Fibroblast of the aortic adventitia (primary cell): ENCODE measurements at regions not wholly inside any gene's neighbourhood (a gene's known extent, or its start where the extent isn't known, plus 50 kb on each side); places are given as distances from the start of the nearest gene placed in this dataset.

Experiments used
- DNase-seq: peaks from one replicate; pipeline ENCODE4 v3.0.0-alpha.2; 2010; ENCODE audit warnings: low read depth
- H3K4me3 ChIP-seq: 2 replicates; pipeline ENCODE4 v1.5.1; 2011; ENCODE audit warnings: low read depth, mild to moderate bottlenecking, control low read depth, low read length, moderate library complexity
- CTCF ChIP-seq: IDR thresholded peaks from 2 replicates; pipeline ENCODE4 v1.5.1; 2011; ENCODE audit warnings: mild to moderate bottlenecking, low read length, control low read depth, inconsistent platforms; ENCODE audit not compliant: insufficient read depth

- DNase-seq: no peak
- H3K4me3 ChIP-seq: no peak overlapping the region
- no peak for TF ChIP-seq CTCF
Measured at GRCh38 chr5:104533498-104533897, 970.9 kb upstream of the NUDT12 start.

GRCh38 chr5:104526866-104527265 lies 964.3 kb upstream of the NUDT12 start:
- TF ChIP-seq CTCF: no peak
- DNase-seq: no peak
- H3K4me3 ChIP-seq: no peak overlapping the region

- TF ChIP-seq CTCF: no peak
- H3K4me3 ChIP-seq: no peak overlapping the region
- peak; percentile 47 for DNase-seq
Measured at GRCh38 chr5:104513640-104514072, 951.1 kb upstream of the NUDT12 start.

DNA sequence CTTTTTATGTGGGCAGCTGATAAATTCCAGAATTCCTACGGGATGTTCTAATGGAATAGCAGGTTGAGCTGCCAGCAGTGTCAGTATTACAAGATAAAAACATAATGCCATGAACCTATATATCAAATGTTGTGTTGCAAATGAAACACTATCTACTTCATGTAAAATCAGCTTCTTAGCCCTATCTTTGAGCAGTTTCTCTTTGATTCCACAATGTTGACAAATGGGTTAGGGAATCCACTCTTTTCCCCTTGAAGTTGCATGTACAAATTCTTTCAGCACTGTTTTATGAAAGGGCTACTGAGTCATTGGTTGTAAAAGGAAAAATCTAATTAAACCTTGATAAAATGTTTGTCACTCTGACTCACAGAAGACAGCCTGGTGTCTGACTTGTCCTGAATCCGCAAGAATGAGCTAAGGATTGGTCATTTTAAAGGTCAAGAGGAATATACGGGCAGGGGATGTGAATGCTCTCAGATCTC lies 950.6 kb upstream of the NUDT12 start:
- H3K4me3 ChIP-seq: no peak overlapping the region
- peak; percentile 57 for DNase-seq
- TF ChIP-seq CTCF: no peak

DNA sequence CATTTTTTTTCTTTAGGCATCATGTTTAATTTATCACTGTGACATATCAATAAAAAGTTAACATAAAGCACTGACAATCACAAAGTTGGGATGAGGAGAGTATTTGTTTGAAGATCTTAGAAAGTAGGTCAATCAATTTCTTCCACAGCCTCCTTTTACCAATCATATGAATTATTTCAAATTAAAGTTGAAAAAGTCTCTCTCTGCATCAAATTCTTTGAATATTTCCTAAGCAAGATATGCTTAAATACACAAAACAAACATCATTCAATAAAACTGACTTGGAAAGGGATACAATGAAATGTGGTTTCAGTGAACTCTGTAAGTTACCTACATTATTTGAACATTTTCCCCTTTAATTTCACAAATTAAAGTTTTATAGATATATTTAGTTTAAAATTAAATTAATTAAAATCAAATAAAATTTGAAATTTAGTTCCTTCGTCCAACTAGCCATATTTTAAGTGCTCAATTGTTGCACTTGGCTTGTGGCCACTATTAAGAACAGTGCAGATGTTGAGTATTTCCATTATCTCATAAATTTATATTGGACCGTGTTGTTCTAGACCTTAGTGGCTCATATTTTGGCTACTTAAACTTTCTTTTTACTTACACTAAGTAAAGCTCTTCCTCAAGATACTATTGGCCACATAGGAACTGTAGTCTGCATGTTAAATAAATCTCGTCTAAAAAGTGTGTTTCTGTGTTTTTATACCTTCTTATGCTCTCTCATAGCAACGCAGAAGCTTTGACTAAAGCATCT lies 949.7 kb upstream of the NUDT12 start:
- DNase-seq: peak; percentile 23
- no peak overlapping the region for H3K4me3 ChIP-seq
- TF ChIP-seq CTCF: no peak

DNA sequence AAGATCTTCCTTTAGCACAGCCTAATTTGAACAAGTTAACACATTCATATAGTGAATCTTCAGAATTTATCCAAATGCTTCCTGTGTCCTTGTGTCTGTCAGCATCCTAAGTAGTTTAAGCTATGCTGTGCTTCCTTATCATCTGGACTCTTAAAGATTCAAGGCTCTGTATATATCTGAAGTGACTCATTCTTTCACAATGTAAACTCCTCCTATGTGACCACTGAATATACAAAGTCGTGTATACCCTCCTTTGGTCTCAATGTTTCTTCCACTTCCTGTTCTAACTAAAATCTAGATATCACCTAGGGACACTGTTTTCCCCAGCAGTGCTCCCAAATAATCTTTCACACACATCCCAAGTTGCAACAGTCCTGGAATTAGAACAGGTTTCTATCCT lies 935.7 kb upstream of the NUDT12 start:
- no peak overlapping the region for H3K4me3 ChIP-seq
- no peak for DNase-seq
- no peak for TF ChIP-seq CTCF

DNA sequence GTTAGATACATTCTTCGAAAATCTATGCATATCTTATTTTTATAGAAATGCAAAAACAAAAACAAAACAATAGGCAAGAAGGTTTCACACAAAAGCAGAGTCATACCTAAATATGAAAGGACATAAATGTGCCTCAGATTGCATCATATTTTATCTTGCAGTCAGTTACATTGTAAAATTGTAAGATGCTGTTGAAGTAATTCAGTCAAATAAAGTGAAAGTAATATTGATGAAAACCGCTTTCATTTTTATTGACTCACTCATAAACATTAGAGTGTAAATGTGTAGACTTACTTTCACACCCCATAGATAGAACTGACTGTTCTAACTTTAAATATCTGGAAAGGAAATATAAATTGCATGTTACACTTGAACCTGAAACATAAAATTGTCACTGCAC lies 931.5 kb upstream of the NUDT12 start:
- no peak for TF ChIP-seq CTCF
- DNase-seq: no peak
- H3K4me3 ChIP-seq: no peak overlapping the region
